ENCODE measurements at regions not wholly inside any gene's neighbourhood (a gene's known extent, or its start where the extent isn't known, plus 50 kb on each side); places are given as distances from the start of the nearest gene placed in this dataset.

DNA sequence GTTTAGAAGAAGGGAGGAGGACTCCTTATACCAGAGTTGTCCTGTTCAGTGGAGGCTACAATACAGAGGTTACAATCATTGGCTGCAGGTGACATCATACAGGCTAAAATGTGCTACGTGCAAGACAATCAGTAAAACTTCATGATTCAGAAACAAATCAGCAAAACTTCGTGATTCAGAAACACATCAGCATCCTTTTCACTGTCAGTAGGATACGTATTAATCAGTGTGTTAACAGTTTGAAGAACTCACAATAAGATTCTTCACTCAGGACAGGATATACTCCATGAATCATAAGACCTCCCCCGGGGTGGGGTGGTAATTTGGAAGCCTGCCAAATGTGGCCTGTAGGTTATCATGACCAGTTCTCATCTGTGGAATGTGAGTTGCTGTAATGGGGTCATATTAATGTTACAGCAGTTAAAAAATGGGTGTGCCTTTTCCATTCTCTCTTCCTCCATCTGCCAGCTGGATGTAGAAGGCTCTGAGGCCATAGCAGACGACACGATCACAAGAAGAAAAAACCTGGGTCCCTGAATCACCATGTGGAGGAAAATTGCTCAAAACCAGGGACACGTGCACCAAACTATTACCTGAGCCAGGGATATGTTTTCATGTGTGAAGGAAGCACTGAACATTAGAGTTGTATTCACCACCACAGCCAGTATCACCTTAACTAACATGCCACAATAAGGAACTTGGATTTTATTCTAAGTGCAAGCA lies 134.8 kb upstream of the CREB1 start:
- Histone ChIP-seq H3K27ac (ENCODE audit: low read depth, low read length) (peak overlapping the region; percentile 98), H3K9me3 (ENCODE audit: low read depth, low read length) (peaks cover 2% of the 10 kb centered on the region), H3K27me3 (ENCODE audit: insufficient read depth, low read length) (no peaks in the 10 kb centered on the region), H3K4me3 (ENCODE audit: insufficient read depth, low read length) (no peak overlapping the region), H3K36me3 (ENCODE audit: insufficient read depth, low read length) (no peaks in the 10 kb centered on the region), H4K20me1 (ENCODE audit: insufficient read depth, low read length) (no peaks in the 10 kb centered on the region), H3K4me2 (ENCODE audit: insufficient read depth, low read length) (peak overlapping the region; percentile 52), H2AFZ (ENCODE audit: low read length) (peak overlapping the region; percentile 72), H3K79me2 (ENCODE audit: insufficient read depth, low read length) (no peaks in the 10 kb centered on the region), H3K4me1 (ENCODE audit: insufficient read depth, low read length) (peaks cover 18% of the 10 kb centered on the region)
- peak; percentile 69 for DNase-seq (ENCODE audit: insufficient read length, low spot score, missing footprints)
- TF ChIP-seq, protein P1, sequence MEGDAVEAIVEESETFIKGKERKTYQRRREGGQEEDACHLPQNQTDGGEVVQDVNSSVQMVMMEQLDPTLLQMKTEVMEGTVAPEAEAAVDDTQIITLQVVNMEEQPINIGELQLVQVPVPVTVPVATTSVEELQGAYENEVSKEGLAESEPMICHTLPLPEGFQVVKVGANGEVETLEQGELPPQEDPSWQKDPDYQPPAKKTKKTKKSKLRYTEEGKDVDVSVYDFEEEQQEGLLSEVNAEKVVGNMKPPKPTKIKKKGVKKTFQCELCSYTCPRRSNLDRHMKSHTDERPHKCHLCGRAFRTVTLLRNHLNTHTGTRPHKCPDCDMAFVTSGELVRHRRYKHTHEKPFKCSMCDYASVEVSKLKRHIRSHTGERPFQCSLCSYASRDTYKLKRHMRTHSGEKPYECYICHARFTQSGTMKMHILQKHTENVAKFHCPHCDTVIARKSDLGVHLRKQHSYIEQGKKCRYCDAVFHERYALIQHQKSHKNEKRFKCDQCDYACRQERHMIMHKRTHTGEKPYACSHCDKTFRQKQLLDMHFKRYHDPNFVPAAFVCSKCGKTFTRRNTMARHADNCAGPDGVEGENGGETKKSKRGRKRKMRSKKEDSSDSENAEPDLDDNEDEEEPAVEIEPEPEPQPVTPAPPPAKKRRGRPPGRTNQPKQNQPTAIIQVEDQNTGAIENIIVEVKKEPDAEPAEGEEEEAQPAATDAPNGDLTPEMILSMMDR (IDR thresholded peaks at IDR 0.05; ENCODE audit: extremely low read depth, low read depth, low read length) = no peak

DNA sequence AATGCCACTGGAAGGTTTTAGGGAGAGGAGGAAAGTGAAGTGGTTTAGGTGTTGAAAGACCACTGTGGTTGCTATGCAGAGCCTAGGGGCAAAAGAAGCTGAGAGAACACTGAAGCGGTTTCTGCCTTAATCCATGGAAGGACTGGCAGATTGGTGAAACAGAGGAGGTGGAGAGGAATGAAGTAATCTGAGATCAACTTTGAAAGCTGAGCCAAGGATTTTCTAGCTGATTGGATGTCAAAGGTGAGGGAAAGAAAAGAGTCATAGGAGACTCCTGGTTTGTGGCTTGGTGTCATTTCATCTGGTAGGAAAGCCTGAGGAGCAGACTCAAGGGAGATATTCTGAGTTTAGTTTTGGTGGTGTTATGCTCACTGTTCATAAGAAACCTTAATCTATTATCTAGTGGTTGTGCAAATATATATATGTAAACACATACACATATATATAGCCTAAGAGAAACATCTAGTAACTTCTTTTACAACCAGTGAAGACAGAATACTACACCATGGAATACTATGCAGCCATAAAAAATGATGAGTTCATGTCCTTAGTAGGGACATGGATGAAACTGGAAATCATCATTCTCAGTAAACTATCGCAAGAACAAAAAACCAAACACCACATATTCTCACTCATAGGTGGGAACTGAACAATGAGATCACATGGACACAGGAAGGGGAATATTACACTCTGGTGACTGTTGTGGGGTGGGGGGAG lies 134.1 kb upstream of the CREB1 start:
- H3K9me3 ChIP-seq (ENCODE audit: low read depth, low read length) = peaks cover 2% of the 10 kb centered on the region
- no peaks in the 10 kb centered on the region for H4K20me1 ChIP-seq (ENCODE audit: insufficient read depth, low read length)
- no peak overlapping the region for H3K4me3 ChIP-seq (ENCODE audit: insufficient read depth, low read length)
- H3K4me1 ChIP-seq (ENCODE audit: insufficient read depth, low read length) = peaks cover 18% of the 10 kb centered on the region
- no peak overlapping the region for H2AFZ ChIP-seq (ENCODE audit: low read length)
- H3K36me3 ChIP-seq (ENCODE audit: insufficient read depth, low read length) = no peaks in the 10 kb centered on the region
- TF ChIP-seq, protein P1 (IDR thresholded peaks at IDR 0.05; ENCODE audit: extremely low read depth, low read depth, low read length) = no peak
- DNase-seq (ENCODE audit: insufficient read length, low spot score, missing footprints) = no peak
- H3K27me3 ChIP-seq (ENCODE audit: insufficient read depth, low read length) = no peaks in the 10 kb centered on the region
- peak overlapping the region; percentile 3 for H3K4me2 ChIP-seq (ENCODE audit: insufficient read depth, low read length)
- H3K27ac ChIP-seq (ENCODE audit: low read depth, low read length) = peak overlapping the region; percentile 98
- H3K79me2 ChIP-seq (ENCODE audit: insufficient read depth, low read length) = no peaks in the 10 kb centered on the region

DNA sequence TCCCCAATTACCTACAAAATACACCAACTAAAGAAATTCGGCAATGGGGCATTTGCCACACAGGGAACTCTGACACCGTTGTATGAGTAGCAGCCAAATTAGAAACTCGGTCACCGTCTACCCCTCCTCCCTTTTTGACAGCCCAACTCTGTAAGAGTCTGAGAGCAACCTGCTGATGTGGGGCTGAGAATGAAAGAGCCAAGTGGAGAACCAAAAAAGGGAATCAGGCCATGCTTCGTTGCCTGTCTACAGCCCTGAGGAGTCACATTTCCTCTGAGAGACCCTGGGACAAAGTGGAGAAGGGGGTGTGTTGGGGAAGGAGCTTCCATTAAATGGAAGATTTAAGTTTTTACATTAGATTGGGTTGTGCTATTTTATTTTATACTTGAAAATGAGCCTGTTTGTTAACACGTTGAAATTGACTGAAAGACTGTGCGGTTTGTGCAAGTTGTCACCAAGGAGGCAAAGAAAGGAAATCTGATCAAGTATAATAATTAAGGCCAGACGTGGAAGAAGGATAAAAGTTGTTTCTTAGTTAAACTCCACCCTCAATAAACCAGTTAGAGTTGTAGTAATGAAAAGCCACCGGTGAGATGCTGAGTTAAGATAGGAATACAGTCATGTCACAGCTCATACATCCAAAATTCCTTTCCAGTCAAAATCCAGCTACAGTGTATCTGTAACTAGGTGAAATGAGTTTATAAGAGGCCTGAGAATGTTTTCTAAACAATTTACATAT lies 131.7 kb upstream of the CREB1 start:
- TF ChIP-seq, protein P1 (IDR thresholded peaks at IDR 0.05; ENCODE audit: extremely low read depth, low read depth, low read length) = no peak

DNA sequence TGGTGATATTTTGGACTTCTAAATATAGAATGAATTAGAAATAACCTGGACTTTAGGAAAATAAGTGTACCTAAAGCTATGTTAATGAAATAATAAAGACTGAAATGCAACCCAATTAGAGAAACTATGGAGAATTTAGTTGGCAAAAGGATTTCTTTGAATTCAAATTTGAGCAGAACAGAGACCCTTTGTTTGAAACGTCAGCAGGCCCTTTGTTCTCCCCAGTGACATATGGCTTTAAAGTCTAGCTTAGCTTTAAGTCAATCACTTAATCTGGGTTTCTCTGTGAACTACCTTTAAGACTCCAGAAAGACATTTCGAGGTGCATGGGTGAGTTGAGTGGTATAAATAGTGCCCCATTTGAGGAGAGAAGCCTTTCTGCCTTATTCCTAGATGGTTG lies 130.5 kb upstream of the CREB1 start:
- peaks cover 11% of the 10 kb centered on the region for H3K4me1 ChIP-seq (ENCODE audit: insufficient read depth, low read length)
- H4K20me1 ChIP-seq (ENCODE audit: insufficient read depth, low read length) = no peaks in the 10 kb centered on the region
- H3K36me3 ChIP-seq (ENCODE audit: insufficient read depth, low read length) = no peaks in the 10 kb centered on the region
- no peaks in the 10 kb centered on the region for H3K79me2 ChIP-seq (ENCODE audit: insufficient read depth, low read length)
- H3K9me3 ChIP-seq (ENCODE audit: low read depth, low read length) = peaks cover 2% of the 10 kb centered on the region
- no peak overlapping the region for H3K4me2 ChIP-seq (ENCODE audit: insufficient read depth, low read length)
- no peak for DNase-seq (ENCODE audit: insufficient read length, low spot score, missing footprints)
- H3K4me3 ChIP-seq (ENCODE audit: insufficient read depth, low read length) = no peak overlapping the region
- no peak overlapping the region for H2AFZ ChIP-seq (ENCODE audit: low read length)
- TF ChIP-seq, protein P1 (IDR thresholded peaks at IDR 0.05; ENCODE audit: extremely low read depth, low read depth, low read length) = no peak
- H3K27me3 ChIP-seq (ENCODE audit: insufficient read depth, low read length) = no peaks in the 10 kb centered on the region
- no peak overlapping the region for H3K27ac ChIP-seq (ENCODE audit: low read depth, low read length)

More for the DNA sequence above, 131.7 kb upstream of the CREB1 start:
- no peak for DNase-seq (ENCODE audit: insufficient read length, low spot score, missing footprints)
- Histone ChIP-seq H3K4me2 (ENCODE audit: insufficient read depth, low read length) (no peak overlapping the region), H2AFZ (ENCODE audit: low read length) (no peak overlapping the region), H3K36me3 (ENCODE audit: insufficient read depth, low read length) (no peaks in the 10 kb centered on the region), H3K4me3 (ENCODE audit: insufficient read depth, low read length) (no peak overlapping the region), H3K4me1 (ENCODE audit: insufficient read depth, low read length) (peaks cover 18% of the 10 kb centered on the region), H4K20me1 (ENCODE audit: insufficient read depth, low read length) (no peaks in the 10 kb centered on the region), H3K9me3 (ENCODE audit: low read depth, low read length) (peaks cover 2% of the 10 kb centered on the region), H3K79me2 (ENCODE audit: insufficient read depth, low read length) (no peaks in the 10 kb centered on the region), H3K27me3 (ENCODE audit: insufficient read depth, low read length) (no peaks in the 10 kb centered on the region), H3K27ac (ENCODE audit: low read depth, low read length) (no peak overlapping the region)

Data from osteoblast (primary cell).